ENCODE measurements at regions not wholly inside any gene's neighbourhood (a gene's known extent, or its start where the extent isn't known, plus 50 kb on each side); places are given as distances from the start of the nearest gene placed in this dataset.

- POLR2A ChIA-PET = no interaction called here
Observed at GRCh38 chr1:215306426-215306825, 223.9 kb downstream of the KCNK2 start.

DNA sequence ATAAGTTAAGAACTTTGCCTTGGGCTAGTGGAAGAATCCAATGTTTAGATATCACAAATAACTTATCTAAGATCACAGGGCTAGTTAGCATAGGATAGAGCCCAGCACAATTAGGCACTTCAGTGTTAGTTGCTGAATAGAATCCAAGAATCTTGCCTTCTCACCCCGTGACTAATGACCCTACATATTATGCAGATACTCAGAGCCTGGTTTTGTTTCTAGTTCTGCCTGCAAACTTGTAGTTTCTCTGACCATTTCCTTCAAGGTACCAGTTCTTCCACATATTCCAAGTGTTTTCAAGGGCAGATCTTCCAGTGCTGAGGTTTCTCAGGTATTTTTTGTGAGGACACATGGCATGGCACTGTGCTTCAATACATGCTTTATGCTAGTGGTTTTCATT lies 239.3 kb downstream of the KCNK2 start:
- in situ Hi-C loops (cut with MboI) (no loop called here), intact Hi-C loops (cut with micrococcal nuclease) (no loop called here)
- BruUV-seq (replicated peaks) = no TSS peak

More at GRCh38 chr1:215306426-215306825, 223.9 kb downstream of the KCNK2 start:
- no peak for TF ChIP-seq SAFB2 (IDR thresholded peaks at IDR 0.05; ENCODE audit: borderline replicate concordance, low read depth, low read length, severe bottlenecking)
- no peak for TF ChIP-seq FOXP1 (CRISPR knock-in tag; IDR thresholded peaks at IDR 0.05)
- TF ChIP-seq MED1 (CRISPR knock-in tag; IDR thresholded peaks at IDR 0.05; ENCODE audit: borderline replicate concordance) = no peak
- TF ChIP-seq SOX6 (IDR thresholded peaks at IDR 0.05) = no peak
- no peak for TF ChIP-seq KDM1A (IDR thresholded peaks at IDR 0.05)
- DNase-seq (ENCODE audit: extremely low read depth in 1 of 4, low spot score in 3 of 4) (no peak), ATAC-seq (no peak), FAIRE-seq (no peak)
- Histone ChIP-seq H3K79me2 (ENCODE audit: control insufficient read depth, insufficient read depth, low read length) (no peaks in the 10 kb centered on the region), H3K4me2 (ENCODE audit: insufficient read depth, low read length) (no peak overlapping the region), H3K9me1 (ENCODE audit: control insufficient read depth, insufficient read depth, low read length) (no peaks in the 10 kb centered on the region), H3K9ac (ENCODE audit: insufficient read depth in 1 of 2, low read depth in 2 of 2, low read length in 2 of 2) (no peak overlapping the region), H3K4me3 (no peak overlapping the region), H3K27me3 (ENCODE audit: control insufficient read depth in 2 of 2, insufficient read depth in 2 of 2, low read length in 2 of 2) (no peaks in the 10 kb centered on the region), H3K27ac (ENCODE audit: extremely low read depth, low read depth, low read length) (no peak overlapping the region), H3K36me3 (ENCODE audit: control insufficient read depth, insufficient read depth, low read length) (no peaks in the 10 kb centered on the region), H3K4me1 (replicated peaks in 1 of 2; ENCODE audit: control insufficient read depth in 2 of 2, insufficient read depth in 2 of 2, low read length in 2 of 2) (no peaks in the 10 kb centered on the region), H3K9me3 (replicated peaks; ENCODE audit: control insufficient read depth, insufficient read depth, low read depth, low read length) (no peaks in the 10 kb centered on the region; the same call in 1 of the 2 replicates), H4K20me1 (replicated peaks; ENCODE audit: control insufficient read depth, insufficient read depth, low read length) (no peaks in the 10 kb centered on the region), H2AFZ (ENCODE audit: low read depth, low read length) (no peak overlapping the region)
- no TSS peak for BruUV-seq (replicated peaks)
- CTCF ChIA-PET (ENCODE audit: low intra/inter-chr PET ratio) = no interaction called here
- intact Hi-C loops (cut with micrococcal nuclease) (no loop called here), in situ Hi-C loops (cut with MboI) (no loop called here)
- WGBS (ENCODE audit: insufficient coverage, low coverage, missing lambda C conversion rate) = 0% methylated on average over 2 of the region's 2 CpGs

More for the DNA sequence above, 239.3 kb downstream of the KCNK2 start:
- TF ChIP-seq, protein P1, sequence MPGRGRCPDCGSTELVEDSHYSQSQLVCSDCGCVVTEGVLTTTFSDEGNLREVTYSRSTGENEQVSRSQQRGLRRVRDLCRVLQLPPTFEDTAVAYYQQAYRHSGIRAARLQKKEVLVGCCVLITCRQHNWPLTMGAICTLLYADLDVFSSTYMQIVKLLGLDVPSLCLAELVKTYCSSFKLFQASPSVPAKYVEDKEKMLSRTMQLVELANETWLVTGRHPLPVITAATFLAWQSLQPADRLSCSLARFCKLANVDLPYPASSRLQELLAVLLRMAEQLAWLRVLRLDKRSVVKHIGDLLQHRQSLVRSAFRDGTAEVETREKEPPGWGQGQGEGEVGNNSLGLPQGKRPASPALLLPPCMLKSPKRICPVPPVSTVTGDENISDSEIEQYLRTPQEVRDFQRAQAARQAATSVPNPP (IDR thresholded peaks at IDR 0.05; ENCODE audit: borderline replicate concordance, insufficient read depth, insufficient read length) = no peak
- TF ChIP-seq, protein P2, sequence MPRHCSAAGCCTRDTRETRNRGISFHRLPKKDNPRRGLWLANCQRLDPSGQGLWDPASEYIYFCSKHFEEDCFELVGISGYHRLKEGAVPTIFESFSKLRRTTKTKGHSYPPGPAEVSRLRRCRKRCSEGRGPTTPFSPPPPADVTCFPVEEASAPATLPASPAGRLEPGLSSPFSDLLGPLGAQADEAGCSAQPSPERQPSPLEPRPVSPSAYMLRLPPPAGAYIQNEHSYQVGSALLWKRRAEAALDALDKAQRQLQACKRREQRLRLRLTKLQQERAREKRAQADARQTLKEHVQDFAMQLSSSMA (CRISPR knock-in tag; IDR thresholded peaks at IDR 0.05) = no peak
- TF ChIP-seq ZNF586 (CRISPR knock-in tag; conservative IDR thresholded peaks at IDR 0.05) = no peak
- TF ChIP-seq NCOR1 (IDR thresholded peaks at IDR 0.05) = no peak
- TF ChIP-seq SUPT5H (IDR thresholded peaks at IDR 0.05) = no peak
- no peak for TF ChIP-seq U2AF2 (optimal IDR thresholded peaks at IDR 0.05; ENCODE audit: low read depth, low read length)
- no peak for TF ChIP-seq THRAP3 (IDR thresholded peaks at IDR 0.05; ENCODE audit: borderline replicate concordance)
- no peak for TF ChIP-seq TCF3 (CRISPR knock-in tag; IDR thresholded peaks at IDR 0.05)
- no peak for TF ChIP-seq RNF219 (CRISPR knock-in tag; IDR thresholded peaks at IDR 0.05)
- TF ChIP-seq PHF21A (IDR thresholded peaks at IDR 0.05; ENCODE audit: borderline replicate concordance, low read depth) = no peak
- no peak for TF ChIP-seq MAZ (CRISPR knock-in tag; conservative IDR thresholded peaks at IDR 0.05 in 1 of 2, IDR thresholded peaks at IDR 0.05 in 1 of 2)
- no peaks in the 10 kb centered on the region for H3K9me3 ChIP-seq (replicated peaks; ENCODE audit: control insufficient read depth, insufficient read depth, low read depth, low read length)
- no peak overlapping the region for H2AFZ ChIP-seq (ENCODE audit: low read depth, low read length)
- no peak overlapping the region for H3K4me3 ChIP-seq
- no peaks in the 10 kb centered on the region for H3K4me1 ChIP-seq (replicated peaks in 1 of 2; ENCODE audit: control insufficient read depth in 2 of 2, insufficient read depth in 2 of 2, low read length in 2 of 2)
- H3K9me1 ChIP-seq (ENCODE audit: control insufficient read depth, insufficient read depth, low read length) = no peaks in the 10 kb centered on the region
- FAIRE-seq (no peak), DNase-seq (ENCODE audit: extremely low read depth in 1 of 4, low spot score in 3 of 4) (no peak), ATAC-seq (no peak)
- H3K36me3 ChIP-seq (ENCODE audit: control insufficient read depth, insufficient read depth, low read length) = no peaks in the 10 kb centered on the region
- no peak overlapping the region for H3K4me2 ChIP-seq (ENCODE audit: insufficient read depth, low read length)
- H4K20me1 ChIP-seq (replicated peaks; ENCODE audit: control insufficient read depth, insufficient read depth, low read length) = no peaks in the 10 kb centered on the region
- H3K27me3 ChIP-seq (ENCODE audit: control insufficient read depth in 2 of 2, insufficient read depth in 2 of 2, low read length in 2 of 2) = no peaks in the 10 kb centered on the region
- no peak overlapping the region for H3K27ac ChIP-seq (ENCODE audit: extremely low read depth, low read depth, low read length)
- ChIA-PET CTCF (ENCODE audit: low intra/inter-chr PET ratio) (no interaction called here), POLR2A (no interaction called here)
- H3K79me2 ChIP-seq (ENCODE audit: control insufficient read depth, insufficient read depth, low read length) = no peaks in the 10 kb centered on the region
- 5% methylated on average over 1 of the region's 1 CpG for WGBS (ENCODE audit: insufficient coverage, low coverage, missing lambda C conversion rate)
- H3K9ac ChIP-seq (ENCODE audit: insufficient read depth in 1 of 2, low read depth in 2 of 2, low read length in 2 of 2) = no peak overlapping the region
